GM12864 (cell line): ENCODE measurements at regions not wholly inside any gene's neighbourhood (a gene's known extent, or its start where the extent isn't known, plus 50 kb on each side); places are given as distances from the start of the nearest gene placed in this dataset.

ENCODE experiments used
- DNase-seq: peaks from one replicate; pipeline ENCODE4 v3.0.0-alpha.2; 2011; ENCODE audit warnings: low read depth
- H3K4me3 ChIP-seq: 2 replicates; pipeline ENCODE4 v1.5.1; 2011; ENCODE audit warnings: mild to moderate bottlenecking, low read depth, low read length, control low read depth
- CTCF ChIP-seq: IDR thresholded peaks from 2 replicates; pipeline ENCODE4 v1.5.1; 2011; ENCODE audit warnings: low read depth, mild to moderate bottlenecking, moderate library complexity, low read length, control low read depth, inconsistent platforms; ENCODE audit errors: missing control alignments

GRCh38 chr18:43382641-43383403 is 105.5 kb upstream of the SYT4 start:
- no peak for DNase-seq
- no peak for TF ChIP-seq CTCF
- no peak overlapping the region for H3K4me3 ChIP-seq

- no peak overlapping the region for H3K4me3 ChIP-seq
- DNase-seq: no peak
- TF ChIP-seq CTCF: no peak
Measured at GRCh38 chr18:43389163-43389562, 111.9 kb upstream of the SYT4 start.

GRCh38 chr18:43392168-43392567 is 114.9 kb upstream of the SYT4 start:
- H3K4me3 ChIP-seq: no peak overlapping the region
- no peak for DNase-seq
- TF ChIP-seq CTCF: no peak

GRCh38 chr18:43393174-43393573 is 115.9 kb upstream of the SYT4 start:
- no peak for DNase-seq
- TF ChIP-seq CTCF: no peak
- H3K4me3 ChIP-seq: no peak overlapping the region

- TF ChIP-seq CTCF: peak; percentile 25
- DNase-seq: no peak
- no peak overlapping the region for H3K4me3 ChIP-seq
Measured at GRCh38 chr18:43396266-43396665, 119.0 kb upstream of the SYT4 start.

GRCh38 chr18:43398601-43399000 is 121.3 kb upstream of the SYT4 start:
- no peak overlapping the region for H3K4me3 ChIP-seq
- no peak for TF ChIP-seq CTCF
- no peak for DNase-seq

- TF ChIP-seq CTCF: no peak
- no peak overlapping the region for H3K4me3 ChIP-seq
- no peak for DNase-seq
Measured at GRCh38 chr18:43405097-43405496, 127.8 kb upstream of the SYT4 start.
